ENCODE measurements at regions not wholly inside any gene's neighbourhood (a gene's known extent, or its start where the extent isn't known, plus 50 kb on each side); places are given as distances from the start of the nearest gene placed in this dataset.

DNA sequence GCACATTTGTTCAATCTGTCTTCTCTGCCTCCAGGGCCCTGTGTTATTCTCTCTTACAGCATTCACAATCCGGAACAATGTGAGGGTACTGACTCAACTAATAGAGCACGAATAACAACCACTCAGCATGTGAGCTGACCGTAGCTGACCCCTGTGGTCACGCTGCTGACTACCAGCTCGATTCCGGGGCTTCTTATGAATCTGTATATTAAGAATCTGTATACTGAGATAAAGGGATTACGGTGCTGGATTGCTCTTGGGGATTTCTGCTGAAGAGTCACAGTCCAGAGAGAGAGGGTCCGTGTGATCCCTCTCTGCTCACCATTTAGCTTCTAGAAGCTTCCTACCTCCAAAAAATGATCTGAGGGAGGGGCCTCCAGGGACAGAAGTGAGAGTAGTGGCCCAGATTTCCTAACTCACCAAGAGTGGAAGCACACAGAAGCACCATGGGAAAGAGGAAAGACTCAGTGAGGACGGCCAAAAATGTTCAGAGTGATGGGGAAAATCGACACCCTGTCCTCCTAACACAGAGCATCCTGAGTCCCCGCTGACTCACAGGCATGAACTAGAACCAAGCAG lies 156.2 kb downstream of the THBS2 start:
- TF ChIP-seq, protein P1, sequence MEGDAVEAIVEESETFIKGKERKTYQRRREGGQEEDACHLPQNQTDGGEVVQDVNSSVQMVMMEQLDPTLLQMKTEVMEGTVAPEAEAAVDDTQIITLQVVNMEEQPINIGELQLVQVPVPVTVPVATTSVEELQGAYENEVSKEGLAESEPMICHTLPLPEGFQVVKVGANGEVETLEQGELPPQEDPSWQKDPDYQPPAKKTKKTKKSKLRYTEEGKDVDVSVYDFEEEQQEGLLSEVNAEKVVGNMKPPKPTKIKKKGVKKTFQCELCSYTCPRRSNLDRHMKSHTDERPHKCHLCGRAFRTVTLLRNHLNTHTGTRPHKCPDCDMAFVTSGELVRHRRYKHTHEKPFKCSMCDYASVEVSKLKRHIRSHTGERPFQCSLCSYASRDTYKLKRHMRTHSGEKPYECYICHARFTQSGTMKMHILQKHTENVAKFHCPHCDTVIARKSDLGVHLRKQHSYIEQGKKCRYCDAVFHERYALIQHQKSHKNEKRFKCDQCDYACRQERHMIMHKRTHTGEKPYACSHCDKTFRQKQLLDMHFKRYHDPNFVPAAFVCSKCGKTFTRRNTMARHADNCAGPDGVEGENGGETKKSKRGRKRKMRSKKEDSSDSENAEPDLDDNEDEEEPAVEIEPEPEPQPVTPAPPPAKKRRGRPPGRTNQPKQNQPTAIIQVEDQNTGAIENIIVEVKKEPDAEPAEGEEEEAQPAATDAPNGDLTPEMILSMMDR (IDR thresholded peaks at IDR 0.05; ENCODE audit: insufficient read depth, low read depth, low read length, missing control alignments) = no peak
- DNase-seq (ENCODE audit: low read depth) = no peak
- H3K4me3 ChIP-seq (ENCODE audit: low read length) = no peak overlapping the region

DNA sequence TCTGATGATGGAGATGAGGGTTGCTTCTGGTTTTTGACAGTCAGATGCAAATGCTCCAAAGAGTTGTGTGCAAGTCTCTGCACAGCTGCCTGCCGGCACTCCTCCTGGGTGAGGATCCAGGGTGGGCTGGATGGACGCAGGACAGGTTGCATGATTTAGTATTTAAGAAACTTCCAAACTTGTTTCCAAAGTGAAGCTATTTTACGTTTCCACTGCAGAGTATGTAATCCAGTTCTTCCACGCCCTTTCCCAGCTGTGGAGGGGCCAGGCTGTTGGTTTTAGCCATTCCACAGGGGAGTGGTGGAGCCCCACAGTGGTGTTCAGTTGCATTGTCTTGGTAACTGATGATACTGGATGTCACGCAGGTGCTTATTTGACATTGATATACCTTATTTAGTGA lies 157.3 kb downstream of the THBS2 start:
- DNase-seq (ENCODE audit: low read depth) = no peak
- TF ChIP-seq, protein P1 (IDR thresholded peaks at IDR 0.05; ENCODE audit: insufficient read depth, low read depth, low read length, missing control alignments) = no peak
- H3K4me3 ChIP-seq (ENCODE audit: low read length) = no peak overlapping the region

DNA sequence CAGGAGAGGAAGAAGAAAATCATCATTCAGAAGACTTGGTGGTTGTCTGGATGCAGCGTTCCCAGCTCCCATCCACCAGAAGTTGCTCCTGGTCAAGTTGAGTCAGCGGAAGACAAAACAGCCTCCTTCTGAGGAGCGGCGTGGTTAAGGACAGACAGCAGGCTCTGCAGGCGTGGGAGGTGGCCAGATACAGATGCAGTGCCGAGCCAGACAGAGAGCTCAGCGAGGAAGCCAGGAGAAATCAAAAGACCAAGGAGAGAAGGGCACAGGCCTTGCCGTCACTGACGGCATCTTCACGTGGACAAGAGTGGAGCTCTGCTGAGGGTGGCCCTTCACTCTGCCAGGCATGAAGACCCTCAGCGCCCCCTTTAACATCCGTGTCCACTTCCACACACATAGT lies 158.5 kb downstream of the THBS2 start:
- no peak overlapping the region for H3K4me3 ChIP-seq (ENCODE audit: low read length)
- no peak for DNase-seq (ENCODE audit: low read depth)
- TF ChIP-seq, protein P1 (IDR thresholded peaks at IDR 0.05; ENCODE audit: insufficient read depth, low read depth, low read length, missing control alignments) = no peak

DNA sequence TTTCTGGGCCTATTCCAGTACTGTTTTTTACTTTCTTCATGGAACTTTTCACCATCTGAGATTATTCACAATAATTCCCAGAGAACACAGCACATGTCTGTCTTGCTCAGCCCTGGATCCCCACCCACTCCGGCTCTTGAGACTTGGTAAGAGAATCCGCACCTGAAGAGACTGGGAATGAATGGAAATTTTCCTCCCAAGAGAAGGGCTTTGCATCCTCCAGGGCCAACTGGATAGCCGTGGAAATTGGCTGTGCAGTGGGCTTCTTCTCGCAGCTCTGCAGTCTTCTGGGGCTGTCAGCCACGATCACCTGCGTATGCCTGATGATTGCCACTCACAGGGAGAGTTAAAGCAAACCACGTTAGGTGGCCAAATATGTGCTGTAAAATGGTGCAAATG lies 159.1 kb downstream of the THBS2 start:
- DNase-seq (ENCODE audit: low read depth) = no peak
- no peak overlapping the region for H3K4me3 ChIP-seq (ENCODE audit: low read length)
- TF ChIP-seq, protein P1 (IDR thresholded peaks at IDR 0.05; ENCODE audit: insufficient read depth, low read depth, low read length, missing control alignments) = no peak

DNA sequence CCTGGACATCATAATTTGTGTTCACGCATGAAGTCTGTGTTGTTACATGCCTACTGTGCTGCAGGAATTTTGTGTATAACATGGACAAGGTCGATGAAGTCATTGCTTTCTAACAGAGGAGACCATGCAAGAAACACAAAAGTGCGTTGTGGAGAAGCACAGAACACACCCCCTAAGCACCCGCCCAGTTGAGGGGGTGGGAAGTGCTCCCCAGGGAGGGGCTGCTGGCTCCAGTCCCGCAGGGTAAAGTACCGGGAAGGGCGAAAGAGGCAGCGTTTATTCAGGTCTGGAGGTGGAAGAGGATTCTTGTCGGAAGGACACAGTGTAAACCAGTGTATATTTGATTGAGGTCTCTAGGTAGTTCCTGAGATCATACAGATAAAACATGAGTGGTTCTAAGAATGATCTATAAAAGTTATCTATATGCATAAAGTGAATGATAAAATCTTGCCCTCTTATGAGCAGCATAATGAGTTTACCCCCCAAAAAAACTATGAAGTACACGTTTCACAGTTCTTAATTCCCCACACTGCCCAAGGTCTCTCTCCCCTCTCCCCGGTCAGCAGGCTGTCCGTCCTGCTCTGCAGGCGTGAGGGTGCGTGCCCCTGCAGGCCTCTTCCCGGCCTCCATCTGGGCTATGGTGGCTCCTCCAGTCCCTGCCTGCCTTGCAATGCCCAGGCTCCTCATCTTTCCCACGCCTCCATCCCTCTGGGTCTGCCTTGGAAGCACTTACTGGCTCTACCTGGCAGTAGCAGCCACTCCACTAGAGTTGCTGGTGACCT lies 159.7 kb downstream of the THBS2 start:
- TF ChIP-seq, protein P1 (IDR thresholded peaks at IDR 0.05; ENCODE audit: insufficient read depth, low read depth, low read length, missing control alignments) = no peak
- H3K4me3 ChIP-seq (ENCODE audit: low read length) = no peak overlapping the region
- no peak for DNase-seq (ENCODE audit: low read depth)

DNA sequence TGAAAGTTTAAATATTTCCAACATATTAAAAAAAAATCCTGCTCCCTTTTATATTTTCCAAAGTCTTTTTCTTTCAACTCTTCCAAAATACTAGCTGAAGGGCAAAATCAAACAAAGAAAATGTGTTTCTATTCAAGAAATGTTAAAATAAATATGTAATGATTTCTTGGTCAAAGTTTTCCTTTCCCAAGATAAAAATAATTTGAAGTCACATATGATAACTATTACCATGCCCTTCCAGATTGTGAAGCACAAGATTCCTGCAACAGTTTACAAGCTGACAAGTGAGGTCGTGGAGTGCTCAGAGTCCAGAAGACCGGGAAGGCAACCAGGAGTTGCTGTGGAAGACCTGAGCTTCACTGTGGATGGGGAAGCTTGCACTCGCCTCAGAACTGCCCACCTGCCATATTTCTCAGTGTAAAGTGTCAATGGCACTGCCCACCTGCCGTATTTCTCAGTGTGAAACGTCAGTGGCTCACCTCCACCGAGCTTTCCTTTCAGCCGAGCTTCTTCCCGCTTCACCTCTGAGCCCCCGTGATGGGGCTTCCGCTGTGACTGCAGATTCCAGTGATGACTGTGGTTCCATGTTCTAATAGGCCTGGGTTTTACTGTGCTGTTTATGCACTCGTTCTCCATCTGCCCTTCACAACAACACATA lies 160.5 kb downstream of the THBS2 start:
- no peak overlapping the region for H3K4me3 ChIP-seq (ENCODE audit: low read length)
- TF ChIP-seq, protein P1 (IDR thresholded peaks at IDR 0.05; ENCODE audit: insufficient read depth, low read depth, low read length, missing control alignments) = no peak
- no peak for DNase-seq (ENCODE audit: low read depth)

All from epithelial cell of esophagus (primary cell).